ENCODE measurements at regions not wholly inside any gene's neighbourhood (a gene's known extent, or its start where the extent isn't known, plus 50 kb on each side); places are given as distances from the start of the nearest gene placed in this dataset.
"Not testable (repeated sequence)": the region's sequence is repeated elsewhere in the genome, so short reads cannot be mapped to it uniquely, and the experiment has no call there.

- Histone ChIP-seq H3K27ac (ENCODE audit: low read depth, low read length) (no peak overlapping the region), H3K4me1 (ENCODE audit: control insufficient read depth, low read length) (no peaks in the 10 kb centered on the region), H3K4me3 (ENCODE audit: low read length) (no peak overlapping the region), H3K27me3 (ENCODE audit: control insufficient read depth, low read length) (no peaks in the 10 kb centered on the region), H3K36me3 (ENCODE audit: control insufficient read depth, low read length) (no peaks in the 10 kb centered on the region), H3K9me2 (replicated peaks; ENCODE audit: control insufficient read depth, low read length) (no peaks in the 10 kb centered on the region), H3K9me3 (ENCODE audit: control insufficient read depth, insufficient read depth, low read length) (no peaks in the 10 kb centered on the region), H3K4me2 (ENCODE audit: low read length) (no peak overlapping the region), H3K79me2 (ENCODE audit: control insufficient read depth, low read length) (no peaks in the 10 kb centered on the region), H3F3A (ENCODE audit: control insufficient read depth, insufficient read depth) (no peaks in the 10 kb centered on the region), H4K20me1 (ENCODE audit: control insufficient read depth, insufficient read depth, low read depth, low read length) (no peaks in the 10 kb centered on the region)
- TF ChIP-seq CTCF (IDR thresholded peaks at IDR 0.05; ENCODE audit: low read depth, low read length, poor library complexity, severe bottlenecking) (no peak), EZH2phosphoT487 (IDR thresholded peaks at IDR 0.05; ENCODE audit: borderline replicate concordance, low read length) (no peak)
These were observed 159.8 kb upstream of the FERMT1 start for GRCh38 chr20:6282642-6283041.

- H3K9me2 ChIP-seq (replicated peaks; ENCODE audit: control insufficient read depth, low read length) = no peaks in the 10 kb centered on the region
- no peaks in the 10 kb centered on the region for H3K79me2 ChIP-seq (ENCODE audit: control insufficient read depth, low read length)
- no peaks in the 10 kb centered on the region for H3K27me3 ChIP-seq (ENCODE audit: control insufficient read depth, low read length)
- no peak overlapping the region for H3K27ac ChIP-seq (ENCODE audit: low read depth, low read length)
- no peak overlapping the region for H3K4me2 ChIP-seq (ENCODE audit: low read length)
- H4K20me1 ChIP-seq (ENCODE audit: control insufficient read depth, insufficient read depth, low read depth, low read length) = no peaks in the 10 kb centered on the region
- no peak overlapping the region for H3K4me3 ChIP-seq (ENCODE audit: low read length)
- H3K36me3 ChIP-seq (ENCODE audit: control insufficient read depth, low read length) = no peaks in the 10 kb centered on the region
- no peaks in the 10 kb centered on the region for H3K9me3 ChIP-seq (ENCODE audit: control insufficient read depth, insufficient read depth, low read length)
- H3K4me1 ChIP-seq (ENCODE audit: control insufficient read depth, low read length) = no peaks in the 10 kb centered on the region
- TF ChIP-seq CTCF (IDR thresholded peaks at IDR 0.05; ENCODE audit: low read depth, low read length, poor library complexity, severe bottlenecking) (no peak), EZH2phosphoT487 (IDR thresholded peaks at IDR 0.05; ENCODE audit: borderline replicate concordance, low read length) (no peak)
- no peaks in the 10 kb centered on the region for H3F3A ChIP-seq (ENCODE audit: control insufficient read depth, insufficient read depth)
These were observed 154.9 kb upstream of the FERMT1 start for GRCh38 chr20:6277661-6278240.

- not testable (repeated sequence) for H3K4me3 ChIP-seq (ENCODE audit: low read length); H3K79me2 ChIP-seq (ENCODE audit: control insufficient read depth, low read length); H3K4me2 ChIP-seq (ENCODE audit: low read length); H3K4me1 ChIP-seq (ENCODE audit: control insufficient read depth, low read length); H3K27ac ChIP-seq (ENCODE audit: low read depth, low read length); H3F3A ChIP-seq (ENCODE audit: control insufficient read depth, insufficient read depth); H3K27me3 ChIP-seq (ENCODE audit: control insufficient read depth, low read length); H3K9me3 ChIP-seq (ENCODE audit: control insufficient read depth, insufficient read depth, low read length); H3K9me2 ChIP-seq (replicated peaks; ENCODE audit: control insufficient read depth, low read length); H3K36me3 ChIP-seq (ENCODE audit: control insufficient read depth, low read length); H4K20me1 ChIP-seq (ENCODE audit: control insufficient read depth, insufficient read depth, low read depth, low read length)
These were observed 147.6 kb upstream of the FERMT1 start for GRCh38 chr20:6270404-6270803.

GRCh38 chr20:6269168-6269873 lies 146.5 kb upstream of the FERMT1 start:
- H3K9me3 ChIP-seq (ENCODE audit: control insufficient read depth, insufficient read depth, low read length) = no peaks in the 10 kb centered on the region
- TF ChIP-seq EZH2phosphoT487 (IDR thresholded peaks at IDR 0.05; ENCODE audit: borderline replicate concordance, low read length) (no peak), CTCF (IDR thresholded peaks at IDR 0.05; ENCODE audit: low read depth, low read length, poor library complexity, severe bottlenecking) (no peak)
- no peak overlapping the region for H3K4me2 ChIP-seq (ENCODE audit: low read length)
- H3K27ac ChIP-seq (ENCODE audit: low read depth, low read length) = no peak overlapping the region
- no peaks in the 10 kb centered on the region for H3K36me3 ChIP-seq (ENCODE audit: control insufficient read depth, low read length)
- no peaks in the 10 kb centered on the region for H3F3A ChIP-seq (ENCODE audit: control insufficient read depth, insufficient read depth)
- H3K4me1 ChIP-seq (ENCODE audit: control insufficient read depth, low read length) = peaks cover 8% of the 10 kb centered on the region
- no peaks in the 10 kb centered on the region for H3K79me2 ChIP-seq (ENCODE audit: control insufficient read depth, low read length)
- no peaks in the 10 kb centered on the region for H3K9me2 ChIP-seq (replicated peaks; ENCODE audit: control insufficient read depth, low read length)
- H3K4me3 ChIP-seq (ENCODE audit: low read length) = no peak overlapping the region
- H3K27me3 ChIP-seq (ENCODE audit: control insufficient read depth, low read length) = 0 out of 2 replicates have a peak, but pooled peaks cover 2% of the 10 kb centered on the region
- no peaks in the 10 kb centered on the region for H4K20me1 ChIP-seq (ENCODE audit: control insufficient read depth, insufficient read depth, low read depth, low read length)
